HUES64 (cell line): ENCODE measurements at regions not wholly inside any gene's neighbourhood (a gene's known extent, or its start where the extent isn't known, plus 50 kb on each side); places are given as distances from the start of the nearest gene placed in this dataset.

Source experiments
- H3K27ac ChIP-seq: 2 replicates; pipeline ENCODE4 v1.7.0; 2013; ENCODE audit warnings: low read depth, low read length, inconsistent platforms
- H3K27me3 ChIP-seq: 2 replicates; pipeline ENCODE4 v1.6.1; 2013; ENCODE audit warnings: mild to moderate bottlenecking, low read length; ENCODE audit not compliant: insufficient read depth
- H3K36me3 ChIP-seq: 2 replicates; pipeline ENCODE4 v1.6.1; 2013; ENCODE audit warnings: mild to moderate bottlenecking, low read length; ENCODE audit not compliant: insufficient read depth
- H3K4me1 ChIP-seq: 2 replicates; pipeline ENCODE4 v1.6.1; 2013; ENCODE audit warnings: mild to moderate bottlenecking, low read length, moderate library complexity; ENCODE audit not compliant: insufficient read depth
- H3K4me3 ChIP-seq: 2 replicates; pipeline ENCODE4 v1.5.1; 2013; ENCODE audit warnings: mild to moderate bottlenecking, low read length, moderate library complexity
- H3K9ac ChIP-seq: 2 replicates; pipeline ENCODE4 v1.6.1; 2013; ENCODE audit warnings: mild to moderate bottlenecking, low read depth, low read length
- H3K9me3 ChIP-seq: 2 replicates; pipeline ENCODE4 v1.6.1; 2013; ENCODE audit warnings: low read depth, low read length; ENCODE audit not compliant: insufficient read depth
- WGBS: fragments of 150-250, 120-280 bp; methylation state at CpG from one replicate; pipeline ENCODE4 v1.1.7; 2013; ENCODE audit warnings: missing lambda C conversion rate; 5-methylcytosine and 5-hydroxymethylcytosine counted together

DNA sequence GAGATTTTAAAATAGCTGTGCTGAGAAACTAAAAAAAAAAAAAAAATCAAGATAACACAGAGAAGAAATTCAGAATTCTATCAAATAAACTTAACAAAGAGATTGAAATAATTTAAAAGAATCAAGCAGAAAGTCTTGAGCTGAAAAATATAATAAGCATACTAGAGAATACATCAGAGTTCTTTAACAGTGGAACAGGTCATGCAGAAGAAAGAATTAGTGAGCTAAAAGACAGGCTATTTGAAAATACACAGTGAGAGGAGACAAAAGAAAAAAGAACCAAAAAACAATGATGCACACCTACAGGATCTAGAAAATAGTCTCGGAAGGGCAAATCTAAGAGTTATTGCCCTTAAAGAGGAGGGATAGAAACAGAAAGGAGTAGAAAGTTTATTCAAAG lies 548.1 kb downstream of the ADCYAP1 start:
- H3K36me3 ChIP-seq = no peaks in the 10 kb centered on the region
- H3K4me3 ChIP-seq = no peak overlapping the region
- WGBS = no CpG with 5 or more reads among the region's 1 CpG
- H3K9me3 ChIP-seq = no peaks in the 10 kb centered on the region
- H3K27ac ChIP-seq = no peak overlapping the region
- H3K27me3 ChIP-seq = no peaks in the 10 kb centered on the region
- H3K4me1 ChIP-seq = no peaks in the 10 kb centered on the region
- no peak overlapping the region for H3K9ac ChIP-seq

DNA sequence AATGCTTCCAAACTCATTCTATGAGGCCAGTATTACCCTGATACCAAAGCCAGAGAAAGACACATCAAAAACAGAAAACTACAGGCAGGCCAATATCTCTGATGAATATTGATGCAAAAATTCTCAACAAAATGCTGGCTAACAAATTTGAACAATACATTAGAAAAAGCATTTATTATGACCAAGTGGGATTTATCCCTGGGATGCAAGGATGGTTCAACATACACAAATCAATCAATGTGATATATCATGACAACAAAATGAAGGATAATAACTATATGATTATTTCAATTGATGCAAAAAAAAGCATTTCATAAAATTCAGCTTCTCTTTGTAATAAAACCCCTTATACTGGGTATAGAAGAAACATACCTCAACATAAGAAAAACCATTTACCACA lies 550.9 kb downstream of the ADCYAP1 start:
- no peaks in the 10 kb centered on the region for H3K36me3 ChIP-seq

GRCh38 chr18:1458547-1458946 lies 553.9 kb downstream of the ADCYAP1 start:
- Histone ChIP-seq H3K27me3 (no peaks in the 10 kb centered on the region), H3K4me1 (no peaks in the 10 kb centered on the region), H3K27ac (no peak overlapping the region), H3K9me3 (no peaks in the 10 kb centered on the region), H3K9ac (no peak overlapping the region), H3K4me3 (no peak overlapping the region), H3K36me3 (no peaks in the 10 kb centered on the region)
- WGBS = 57% methylated on average over 4 of the region's 4 CpGs

More for the DNA sequence above, 550.9 kb downstream of the ADCYAP1 start:
- H3K9me3 ChIP-seq = no peaks in the 10 kb centered on the region
- H3K4me3 ChIP-seq = no peak overlapping the region
- H3K4me1 ChIP-seq = no peaks in the 10 kb centered on the region
- no peak overlapping the region for H3K27ac ChIP-seq
- H3K27me3 ChIP-seq = no peaks in the 10 kb centered on the region
- no peak overlapping the region for H3K9ac ChIP-seq

DNA sequence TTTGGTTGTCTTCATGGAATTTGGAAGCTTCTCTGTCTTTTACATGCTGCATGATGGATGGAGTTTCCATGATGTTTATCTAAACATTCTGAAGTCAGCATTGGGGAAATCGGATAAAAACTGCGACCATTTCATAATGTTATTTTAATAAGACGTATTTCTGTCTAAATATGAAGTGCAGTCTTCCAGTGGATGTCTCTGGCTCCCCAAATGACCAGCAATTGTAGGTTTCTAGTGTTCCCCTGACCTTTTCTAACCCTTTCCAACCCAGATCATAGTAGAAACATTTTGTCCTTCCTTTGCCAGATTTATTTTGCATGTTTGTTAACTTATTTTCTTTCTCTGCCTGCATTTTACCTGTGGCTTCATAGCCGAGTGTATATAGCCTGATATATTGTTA lies 559.3 kb downstream of the ADCYAP1 start:
- Histone ChIP-seq H3K36me3 (no peaks in the 10 kb centered on the region), H3K9me3 (no peaks in the 10 kb centered on the region), H3K4me3 (no peak overlapping the region), H3K27me3 (no peaks in the 10 kb centered on the region), H3K4me1 (no peaks in the 10 kb centered on the region), H3K27ac (no peak overlapping the region), H3K9ac (no peak overlapping the region)
- WGBS = 94% methylated on average over 3 of the region's 4 CpGs

DNA sequence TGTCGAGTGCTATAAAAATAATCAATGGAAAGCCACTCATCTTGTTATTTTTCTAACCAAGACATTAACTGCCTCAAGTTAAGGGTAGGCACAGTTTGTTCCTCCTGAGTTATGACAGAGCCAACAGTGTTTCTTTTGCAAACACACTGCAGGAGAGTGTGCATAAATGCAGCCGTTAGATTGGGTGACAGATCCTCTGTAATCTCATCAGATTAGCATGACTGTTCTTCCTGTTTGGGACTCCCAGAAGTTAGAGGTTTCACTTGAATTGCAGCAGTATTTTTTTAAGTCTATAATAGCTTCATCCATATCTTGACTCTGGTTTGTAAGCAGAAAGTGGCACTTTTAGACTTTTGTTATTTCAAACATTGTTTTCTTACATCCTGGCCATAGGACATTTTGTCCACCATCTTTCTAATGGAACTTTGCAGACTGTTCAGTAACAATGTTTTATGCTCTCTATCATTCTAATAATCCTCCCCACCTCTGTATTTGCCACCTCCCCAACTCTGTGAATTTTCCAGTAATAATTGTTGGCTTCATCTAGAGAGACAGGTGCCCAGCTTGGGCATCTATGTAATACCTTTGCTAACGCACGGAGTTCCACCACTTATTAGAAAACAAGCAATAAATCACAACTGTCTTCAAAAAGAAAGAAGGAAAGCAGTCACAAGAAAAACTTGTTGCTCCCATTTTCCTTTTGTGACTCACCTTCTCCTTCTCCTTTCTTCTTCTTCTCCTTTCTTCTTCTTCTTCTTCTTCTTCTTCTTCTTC lies 560.0 kb downstream of the ADCYAP1 start:
- no peak overlapping the region for H3K4me3 ChIP-seq
- no peaks in the 10 kb centered on the region for H3K27me3 ChIP-seq
- WGBS = 97% methylated on average over 4 of the region's 4 CpGs
- H3K9ac ChIP-seq = no peak overlapping the region
- H3K36me3 ChIP-seq = no peaks in the 10 kb centered on the region
- H3K27ac ChIP-seq = no peak overlapping the region
- H3K9me3 ChIP-seq = no peaks in the 10 kb centered on the region
- H3K4me1 ChIP-seq = no peaks in the 10 kb centered on the region

GRCh38 chr18:1466035-1466434 lies 561.4 kb downstream of the ADCYAP1 start:
- Histone ChIP-seq H3K27ac (no peak overlapping the region), H3K36me3 (no peaks in the 10 kb centered on the region), H3K9me3 (no peaks in the 10 kb centered on the region), H3K4me3 (no peak overlapping the region), H3K4me1 (no peaks in the 10 kb centered on the region), H3K27me3 (no peaks in the 10 kb centered on the region), H3K9ac (no peak overlapping the region)
- WGBS = no CpG with 5 or more reads among the region's 3 CpGs

DNA sequence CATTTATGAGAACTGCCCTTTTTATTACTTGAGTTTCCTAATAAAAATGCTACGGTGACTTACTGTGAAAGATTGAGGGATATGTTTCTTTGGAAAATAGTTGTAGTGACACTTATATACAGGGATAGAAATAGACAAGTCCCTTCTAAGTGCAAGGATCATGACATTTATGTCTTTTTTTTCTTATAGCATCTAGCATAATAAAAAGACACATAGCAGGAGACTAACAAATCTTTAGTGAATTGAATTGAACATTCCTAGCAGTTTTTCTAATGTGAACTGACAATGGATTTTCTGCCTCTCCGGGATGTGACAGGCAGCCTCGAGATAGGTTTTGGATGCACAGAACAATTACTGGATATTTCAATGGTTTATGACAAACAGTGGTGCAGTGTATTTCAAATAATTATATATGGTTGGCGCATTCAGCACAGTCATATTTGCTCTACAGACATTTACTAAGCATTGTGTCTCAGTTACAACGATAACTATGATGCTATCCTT lies 562.8 kb downstream of the ADCYAP1 start:
- 86% methylated on average over 5 of the region's 5 CpGs for WGBS
- no peaks in the 10 kb centered on the region for H3K9me3 ChIP-seq
- no peaks in the 10 kb centered on the region for H3K27me3 ChIP-seq
- no peaks in the 10 kb centered on the region for H3K36me3 ChIP-seq
- H3K4me3 ChIP-seq = no peak overlapping the region
- H3K9ac ChIP-seq = no peak overlapping the region
- H3K4me1 ChIP-seq = no peaks in the 10 kb centered on the region
- no peak overlapping the region for H3K27ac ChIP-seq

GRCh38 chr18:1468550-1468949 lies 563.9 kb downstream of the ADCYAP1 start:
- Histone ChIP-seq H3K36me3 (no peaks in the 10 kb centered on the region), H3K9ac (no peak overlapping the region), H3K4me1 (no peaks in the 10 kb centered on the region), H3K9me3 (no peaks in the 10 kb centered on the region), H3K27me3 (no peaks in the 10 kb centered on the region), H3K4me3 (no peak overlapping the region), H3K27ac (no peak overlapping the region)
- WGBS = 89% methylated on average over 1 of the region's 2 CpGs

GRCh38 chr18:1475867-1476266 lies 571.2 kb downstream of the ADCYAP1 start:
- 95% methylated on average over 7 of the region's 7 CpGs for whole genome bisulfite sequencing
- Histone ChIP-seq H3K36me3 (no peaks in the 10 kb centered on the region), H3K4me1 (no peaks in the 10 kb centered on the region), H3K4me3 (no peak overlapping the region), H3K27me3 (no peaks in the 10 kb centered on the region), H3K27ac (no peak overlapping the region), H3K9ac (no peak overlapping the region), H3K9me3 (no peaks in the 10 kb centered on the region)

GRCh38 chr18:1480309-1480708 lies 575.6 kb downstream of the ADCYAP1 start:
- Histone ChIP-seq H3K4me1 (no peaks in the 10 kb centered on the region), H3K27me3 (no peaks in the 10 kb centered on the region), H3K9ac (no peak overlapping the region), H3K27ac (no peak overlapping the region), H3K9me3 (no peaks in the 10 kb centered on the region), H3K36me3 (no peaks in the 10 kb centered on the region), H3K4me3 (no peak overlapping the region)
- WGBS = 50% methylated on average over 1 of the region's 2 CpGs

DNA sequence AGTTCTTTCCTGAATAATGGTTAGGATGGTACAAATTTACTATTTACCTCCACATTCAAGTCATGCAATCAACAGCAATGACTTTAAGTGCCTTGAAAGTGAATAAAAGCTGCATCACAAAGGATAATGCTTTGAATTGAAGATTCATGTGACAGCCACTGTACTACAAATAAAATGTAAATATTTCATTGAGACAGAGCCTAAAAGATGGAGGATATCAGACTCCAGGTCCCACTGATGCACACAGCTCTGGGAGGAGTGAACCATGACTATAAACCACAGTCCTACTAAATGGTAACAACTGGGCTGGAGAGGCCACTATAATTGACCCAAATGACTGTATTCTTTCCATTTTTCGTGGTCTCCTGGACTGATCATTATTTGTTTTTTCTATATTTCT lies 576.9 kb downstream of the ADCYAP1 start:
- no peak overlapping the region for H3K9ac ChIP-seq
- no peak overlapping the region for H3K4me3 ChIP-seq
- no peaks in the 10 kb centered on the region for H3K27me3 ChIP-seq
- WGBS = 95% methylated on average over 1 of the region's 1 CpG
- H3K27ac ChIP-seq = no peak overlapping the region
- H3K9me3 ChIP-seq = no peaks in the 10 kb centered on the region
- no peaks in the 10 kb centered on the region for H3K36me3 ChIP-seq
- no peaks in the 10 kb centered on the region for H3K4me1 ChIP-seq

GRCh38 chr18:1483385-1483784 lies 578.7 kb downstream of the ADCYAP1 start:
- Histone ChIP-seq H3K9ac (no peak overlapping the region), H3K27ac (no peak overlapping the region), H3K9me3 (no peaks in the 10 kb centered on the region), H3K4me3 (no peak overlapping the region), H3K36me3 (no peaks in the 10 kb centered on the region), H3K4me1 (no peaks in the 10 kb centered on the region), H3K27me3 (no peaks in the 10 kb centered on the region)
